Motor neuron (in vitro differentiated cells): ENCODE measurements at regions not wholly inside any gene's neighbourhood (a gene's known extent, or its start where the extent isn't known, plus 50 kb on each side); places are given as distances from the start of the nearest gene placed in this dataset.
A peak's percentile ranks its signal among the peaks of the same experiment; 100 is the strongest.

Experiments used
- ATAC-seq, 8 experiments: fragments of 200-7000 bp; cut with Tn5 transposase; replicated peaks in 6 of 8; 2 replicates each; pipeline ENCODE4 v1.8.0; 2021; ENCODE audit warnings: mild to moderate bottlenecking in 8 of 8, moderate library complexity in 8 of 8
- H3K27ac ChIP-seq, 2 donors: fragments of 250-450 bp; sonication (Bioruptor Pico); 2 replicates each; pipeline ENCODE4 v1.9.0; 2021; ENCODE audit warnings: antibody characterized with exemption in 2 of 2, mild to moderate bottlenecking in 2 of 2, moderate library complexity in 1 of 2
- H3K4me1 ChIP-seq, 2 donors: fragments of 250-450 bp; sonication (Bioruptor Pico); replicated peaks in 1 of 2; 2 replicates each; pipeline ENCODE4 v1.6.1; 2021; ENCODE audit warnings: antibody characterized with exemption in 2 of 2, mild to moderate bottlenecking in 2 of 2, moderate library complexity in 1 of 2
- H3K4me3 ChIP-seq, 5 donors: fragments of 250-450 bp; sonication (Bioruptor Pico); 2 replicates each; pipeline ENCODE4 v1.9.0; 2021; ENCODE audit warnings: antibody characterized with exemption in 5 of 5, mild to moderate bottlenecking in 5 of 5, moderate library complexity in 4 of 5
- WGBS, 10 experiments: fragments of 450-650 bp; shearing (Covaris generic); methylation state at CpG; one replicate each; pipeline ENCODE4 v1.0.0; 2022; 5-methylcytosine and 5-hydroxymethylcytosine counted together
- in situ Hi-C, 9 experiments: fragments of 400-800 bp; cut with MboI; loops; one replicate each; pipeline ENCODE4 v1.15.0; 2021; ENCODE audit warnings: low sequenced_read_pairs in 9 of 9, low pct_unique_long_range_greater_than_20kb in 2 of 9; ENCODE audit not compliant: unreplicated experiment in 9 of 9

DNA sequence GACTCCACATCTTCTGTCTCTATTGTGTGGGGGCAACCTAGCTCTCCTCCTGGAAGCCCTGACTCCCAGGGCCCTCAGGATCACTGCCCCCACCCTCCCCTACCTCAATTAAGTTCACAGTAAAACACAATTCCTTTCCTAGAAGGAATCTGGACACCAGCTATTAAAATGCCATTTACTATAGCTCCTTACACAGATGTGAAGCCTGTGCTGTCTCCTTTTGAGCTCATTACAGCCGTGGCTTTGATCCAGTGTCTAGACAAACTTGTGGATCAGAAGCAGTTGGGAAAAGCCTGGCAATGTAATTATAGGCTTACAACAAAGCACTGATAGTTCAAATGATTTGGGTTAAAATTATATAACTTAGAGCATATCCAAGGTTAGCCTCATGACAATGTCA is 107.0 kb upstream of the SMIM23 start:
- ATAC-seq, result peak in 1 of 8 experiments; percentile 52
- Histone ChIP-seq H3K4me3 (no peak overlapping the region), H3K4me1 (peaks cover 0 to 8% of the 10 kb centered on the region in 2 donors), H3K27ac (no peak overlapping the region)
- in situ Hi-C loops, result no loop called here
- 0 to 82% (median 52%) methylated on average over 1 of the region's 1 CpG; no CpG with 5 or more reads in 6 of the 10 experiments for WGBS, 10 experiments

DNA sequence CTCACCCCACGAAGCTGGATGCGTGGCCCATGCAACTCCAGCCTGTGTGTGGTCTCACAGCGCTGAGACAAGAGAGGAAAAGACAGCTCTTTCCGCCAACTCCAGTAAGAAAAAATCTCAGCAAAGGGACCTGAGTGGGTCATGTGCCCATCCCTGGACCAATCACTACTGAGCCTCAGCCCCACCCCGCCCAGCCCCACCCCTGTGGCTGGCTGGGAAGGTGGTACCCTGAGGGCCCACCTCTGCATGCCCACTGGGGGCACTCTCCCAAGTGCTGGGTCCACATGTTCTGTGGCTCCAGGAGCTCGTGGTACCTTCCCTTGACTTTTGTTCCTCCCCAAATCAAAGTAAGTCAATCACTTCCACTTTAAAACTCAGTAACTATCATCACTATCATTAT is 105.1 kb upstream of the SMIM23 start:
- ATAC-seq, result peak in 1 of 8 experiments; percentile 23
- H3K27ac ChIP-seq, result no peak overlapping the region
- WGBS, 10 experiments, result 60 to 100% (median 95%) methylated on average over 1 to 4 of the region's 6 CpGs; no CpG with 5 or more reads in 4 of the 10 experiments
- in situ Hi-C loops, result no loop called here
- H3K4me3 ChIP-seq, result no peak overlapping the region
- H3K4me1 ChIP-seq, result peaks cover 0 to 8% of the 10 kb centered on the region in 2 donors

DNA sequence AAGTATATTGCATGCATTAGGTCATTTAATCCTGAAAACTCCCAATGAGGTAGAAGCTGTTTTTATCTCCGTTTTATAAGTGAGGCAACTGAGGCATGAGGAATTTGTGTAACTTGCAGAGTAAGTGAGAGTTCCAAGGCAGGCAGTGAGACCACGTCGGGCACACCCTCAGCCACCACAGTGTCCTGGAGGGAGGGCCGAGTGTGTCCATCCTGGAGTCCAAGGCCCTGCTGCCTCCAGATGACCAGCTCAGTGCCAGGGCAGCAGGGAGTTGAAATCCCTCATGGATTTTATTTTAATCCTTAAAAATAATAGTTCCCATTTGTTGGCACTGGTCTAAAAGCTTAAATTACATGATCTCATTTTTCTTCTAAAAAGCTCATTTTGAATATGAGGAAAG is 104.6 kb upstream of the SMIM23 start:
- peaks cover 0 to 8% of the 10 kb centered on the region in 2 donors for H3K4me1 ChIP-seq
- H3K27ac ChIP-seq, result no peak overlapping the region
- H3K4me3 ChIP-seq, result no peak overlapping the region
- peak in 1 of 8 experiments; percentile 9 for ATAC-seq
- WGBS, 10 experiments, result 0 to 80% (median 75%) methylated on average over 1 to 4 of the region's 4 CpGs; no CpG with 5 or more reads in 1 of the 10 experiments
- in situ Hi-C loops, result no loop called here

DNA sequence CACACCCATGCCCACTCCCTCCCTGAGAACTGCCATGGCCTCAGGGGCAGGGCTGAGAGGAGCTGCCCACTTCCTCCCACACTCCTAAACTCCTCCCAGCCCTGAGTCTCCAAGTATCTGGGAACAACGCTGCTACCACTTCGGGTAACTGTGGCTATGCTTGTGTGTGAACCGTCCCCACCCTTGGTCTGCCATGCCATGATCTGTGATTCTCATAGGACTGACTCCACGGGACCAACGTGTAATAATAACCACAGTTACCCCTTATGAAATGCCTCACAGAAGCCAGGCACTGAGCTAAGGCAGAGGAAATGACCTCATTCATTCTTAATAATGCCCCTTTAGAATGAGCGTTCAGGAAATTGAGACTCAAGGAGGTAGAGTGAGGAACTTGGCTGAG is 103.9 kb upstream of the SMIM23 start:
- H3K4me3 ChIP-seq, result no peak overlapping the region
- ATAC-seq, result peak in 3 of 8 experiments; percentile 55 to 93 (median 86)
- peaks cover 0 to 8% of the 10 kb centered on the region in 2 donors for H3K4me1 ChIP-seq
- WGBS, 10 experiments, result 0 to 86% (median 70%) methylated on average over 2 to 6 of the region's 6 CpGs; no CpG with 5 or more reads in 5 of the 10 experiments
- in situ Hi-C loops, result no loop called here
- no peak overlapping the region for H3K27ac ChIP-seq

DNA sequence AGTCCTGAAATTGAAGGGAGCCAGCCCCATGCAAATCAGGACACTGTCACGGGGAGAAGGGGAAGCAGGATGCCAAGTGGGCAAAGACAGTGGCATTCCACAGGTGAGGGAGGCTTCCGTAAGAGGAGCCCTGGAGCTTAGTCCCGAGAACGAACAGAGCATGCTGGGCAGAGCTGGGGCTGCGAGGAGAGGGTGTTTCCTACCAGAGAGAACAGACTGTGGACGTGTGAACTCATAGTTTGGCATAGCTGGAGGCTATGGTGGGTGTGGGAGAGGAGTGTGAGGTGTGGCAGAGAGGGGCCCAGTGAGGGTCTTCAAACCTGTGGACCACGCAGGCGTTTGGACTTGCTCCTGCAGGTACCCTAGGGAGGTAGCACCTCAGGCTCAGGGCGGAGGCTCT is 102.8 kb upstream of the SMIM23 start:
- Histone ChIP-seq H3K27ac (no peak overlapping the region), H3K4me1 (peaks cover 0 to 8% of the 10 kb centered on the region in 2 donors), H3K4me3 (no peak overlapping the region)
- WGBS, 10 experiments, result 0 to 100% (median 75%) methylated on average over 1 to 6 of the region's 9 CpGs; no CpG with 5 or more reads in 4 of the 10 experiments
- peak in 1 of 8 experiments; percentile 10 for ATAC-seq
- in situ Hi-C loops, result no loop called here

DNA sequence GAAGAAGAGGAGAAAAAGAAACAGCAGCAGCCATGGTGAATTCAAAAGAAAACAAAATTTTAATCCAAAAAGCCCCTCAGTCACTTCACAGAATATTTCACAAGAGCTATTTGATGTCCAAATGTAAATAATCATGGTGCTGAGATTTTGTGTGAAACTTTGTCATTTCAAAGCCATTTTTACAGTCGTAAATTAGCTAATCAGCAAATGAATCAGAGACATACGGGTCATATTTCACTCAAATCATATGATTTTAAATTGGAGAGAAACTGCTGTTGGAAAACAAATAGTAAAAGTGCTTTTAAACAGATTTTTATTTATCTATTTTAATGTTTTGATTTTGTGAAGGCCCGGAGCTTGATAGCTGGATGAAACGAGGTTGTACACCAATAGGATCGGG is 101.4 kb upstream of the SMIM23 start:
- WGBS, 10 experiments, result 27 to 100% (median 74%) methylated on average over 2 to 5 of the region's 5 CpGs
- no peak for ATAC-seq
- Histone ChIP-seq H3K4me1 (no peaks in the 10 kb centered on the region), H3K4me3 (no peak overlapping the region), H3K27ac (no peak overlapping the region)
- in situ Hi-C loops, result no loop called here

DNA sequence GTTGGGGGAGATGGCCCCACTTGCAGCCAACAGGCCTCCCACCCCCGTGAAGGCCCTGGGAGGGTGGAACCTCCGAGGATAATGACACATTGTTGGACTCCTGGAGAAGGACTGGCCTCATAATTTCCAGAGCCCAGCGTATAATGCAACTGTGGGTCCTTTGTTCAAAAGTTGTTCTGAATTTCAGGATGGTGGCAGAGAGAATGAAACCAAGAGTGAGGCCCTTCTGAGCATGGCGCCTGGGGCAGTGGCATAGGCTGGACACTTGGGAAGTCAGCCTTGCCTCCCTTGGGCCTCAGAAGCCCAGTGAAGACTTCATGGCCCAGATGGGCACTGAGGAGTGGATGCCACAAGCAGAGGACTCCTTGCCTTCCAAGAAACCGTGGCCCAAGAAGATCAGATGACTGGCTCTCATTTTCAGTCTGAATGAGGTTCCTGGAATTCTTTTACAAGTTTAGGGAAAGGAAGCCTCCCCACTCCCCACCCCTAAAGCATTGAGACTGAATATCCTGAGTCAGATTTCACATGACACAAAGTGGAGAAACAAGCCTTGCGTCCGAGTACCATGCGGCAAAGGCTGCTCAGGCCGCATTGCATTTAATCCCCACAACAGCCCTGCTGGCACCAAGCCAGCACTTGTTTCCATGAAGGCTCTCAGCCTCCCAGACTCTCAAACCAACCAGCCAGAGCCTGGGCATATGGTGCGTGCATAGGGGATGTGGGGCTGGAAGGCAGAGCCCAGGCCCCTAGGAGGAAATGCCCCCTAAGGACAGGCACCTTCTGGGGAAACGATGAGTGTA is 96.7 kb upstream of the SMIM23 start:
- ATAC-seq, result peak in 7 of 8 experiments; percentile 24 to 55 (median 38)
- Histone ChIP-seq H3K4me1 (no peaks in the 10 kb centered on the region), H3K4me3 (no peak overlapping the region), H3K27ac (no peak overlapping the region)
- WGBS, 10 experiments, result 33 to 100% (median 76%) methylated on average over 1 to 5 of the region's 11 CpGs; no CpG with 5 or more reads in 2 of the 10 experiments
- in situ Hi-C loops, result no loop called here

DNA sequence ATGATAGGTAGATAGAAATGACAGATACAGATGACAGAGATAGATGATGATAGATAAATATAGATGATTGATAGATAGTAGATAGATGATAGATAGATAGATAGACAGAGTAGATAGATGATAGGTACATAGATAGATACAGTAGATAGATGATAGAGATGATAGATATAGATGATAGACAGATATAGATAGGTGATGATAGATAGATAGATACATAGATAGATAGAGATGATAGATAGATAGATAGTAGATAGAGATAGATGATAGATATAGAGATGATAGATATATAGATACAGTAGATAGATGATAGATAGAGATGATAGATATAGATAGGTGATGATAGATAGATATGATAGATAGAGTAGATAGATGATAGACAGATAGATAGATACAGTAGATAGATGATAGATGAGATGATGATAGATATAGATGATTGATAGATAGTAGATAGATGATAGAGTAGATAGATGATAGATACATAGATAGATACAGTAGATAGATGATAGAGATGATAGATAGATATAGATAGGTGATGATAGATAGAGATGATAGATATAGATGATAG is 95.7 kb upstream of the SMIM23 start:
- Histone ChIP-seq H3K4me3 (no peak overlapping the region), H3K27ac (no peak overlapping the region), H3K4me1 (no peaks in the 10 kb centered on the region)
- no peak for ATAC-seq
- in situ Hi-C loops, result no loop called here

DNA sequence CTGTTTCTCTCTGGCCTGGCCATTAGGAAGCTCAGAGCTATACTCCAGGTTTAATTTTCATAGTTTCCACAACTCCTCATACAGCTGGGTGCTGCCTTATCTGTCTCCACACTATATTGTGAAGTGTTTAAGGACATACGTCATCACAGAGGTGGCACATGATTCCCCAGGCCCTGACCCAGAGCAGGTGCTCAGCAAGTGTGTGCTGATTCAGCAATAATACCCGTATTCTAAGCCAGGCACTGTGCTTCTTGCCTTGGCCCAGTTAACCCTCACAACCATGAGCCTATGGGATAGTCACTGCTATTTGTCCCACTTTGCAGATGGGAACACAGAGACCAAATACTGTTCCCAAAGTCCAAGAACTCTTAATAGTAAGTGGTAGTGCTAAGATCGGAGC is 93.5 kb upstream of the SMIM23 start:
- WGBS, 10 experiments, result 58 to 100% (median 88%) methylated on average over 1 to 2 of the region's 3 CpGs; no CpG with 5 or more reads in 4 of the 10 experiments
- in situ Hi-C loops, result no loop called here
- Histone ChIP-seq H3K4me1 (no peaks in the 10 kb centered on the region), H3K27ac (no peak overlapping the region), H3K4me3 (no peak overlapping the region)
- ATAC-seq, result no peak

DNA sequence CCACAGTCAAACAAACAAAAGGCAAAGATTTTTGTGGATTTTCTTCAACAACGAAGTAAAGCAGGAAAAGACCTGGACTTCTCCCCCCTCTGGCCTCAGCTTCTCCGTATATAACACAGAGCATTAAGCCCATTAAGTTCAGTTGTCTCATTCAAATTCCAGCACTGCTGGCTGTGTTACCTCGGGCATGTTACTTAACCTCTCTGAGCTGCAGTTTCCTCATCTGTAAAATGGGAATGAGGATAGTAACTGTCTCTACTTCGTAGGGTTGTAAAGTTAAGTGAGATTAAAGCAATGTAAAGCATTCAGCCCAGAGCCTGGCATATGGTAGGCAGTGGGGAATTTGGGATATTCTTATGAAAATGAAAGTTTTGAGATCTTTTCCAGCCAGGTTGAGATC is 92.7 kb upstream of the SMIM23 start:
- Histone ChIP-seq H3K4me3 (no peak overlapping the region), H3K4me1 (no peaks in the 10 kb centered on the region), H3K27ac (no peak overlapping the region)
- 43 to 77% (median 66%) methylated on average over 1 to 4 of the region's 4 CpGs; no CpG with 5 or more reads in 3 of the 10 experiments for WGBS, 10 experiments
- in situ Hi-C loops, result no loop called here
- ATAC-seq, result no peak

DNA sequence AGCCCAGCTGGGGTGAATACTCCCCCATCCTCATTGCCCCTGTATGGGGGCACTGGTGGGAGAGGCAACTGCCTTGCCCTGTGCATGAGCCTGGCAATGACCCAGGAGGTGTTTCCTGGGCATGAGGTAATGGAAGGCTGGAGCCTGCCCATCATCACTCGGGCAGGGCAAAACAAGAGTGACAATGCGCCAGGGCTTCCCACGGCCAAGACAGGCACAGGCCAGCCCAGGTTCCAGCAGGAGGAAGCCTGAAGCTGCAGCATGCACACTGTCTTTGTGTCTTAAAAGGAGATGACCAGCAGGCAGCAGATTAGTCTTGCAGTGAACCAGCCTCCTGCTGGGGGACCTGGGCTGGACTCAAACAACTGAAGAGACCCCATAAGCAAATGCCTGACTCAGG is 92.2 kb upstream of the SMIM23 start:
- ATAC-seq, result no peak
- Histone ChIP-seq H3K4me1 (no peaks in the 10 kb centered on the region), H3K4me3 (no peak overlapping the region), H3K27ac (no peak overlapping the region)
- in situ Hi-C loops, result no loop called here
- WGBS, 10 experiments, result 51 to 60% methylated on average over 1 to 3 of the region's 3 CpGs; no CpG with 5 or more reads in 8 of the 10 experiments

DNA sequence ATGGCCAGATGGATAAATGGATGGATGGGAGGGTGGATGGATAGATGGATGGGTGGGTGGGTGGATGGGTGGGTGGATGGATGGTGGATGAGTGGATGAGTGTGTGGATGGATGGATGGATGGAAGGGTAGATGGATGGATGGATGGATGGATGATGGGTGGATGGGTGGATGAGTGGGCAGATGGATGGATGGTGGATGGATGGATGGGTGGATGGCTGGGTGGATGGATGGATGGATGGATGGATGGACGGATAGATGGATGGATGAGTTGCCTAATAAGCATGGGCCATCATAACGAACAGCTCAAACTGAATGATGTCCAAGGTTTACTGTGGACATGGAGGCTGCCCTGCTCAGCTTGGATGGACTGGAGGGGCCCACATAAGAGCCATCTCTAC is 89.8 kb upstream of the SMIM23 start:
- WGBS, 10 experiments, result 48 to 100% (median 75%) methylated on average over 1 to 2 of the region's 2 CpGs; no CpG with 5 or more reads in 6 of the 10 experiments
- in situ Hi-C loops, result no loop called here
- ATAC-seq, result no peak
- Histone ChIP-seq H3K4me3 (no peak overlapping the region), H3K4me1 (no peaks in the 10 kb centered on the region), H3K27ac (no peak overlapping the region)

DNA sequence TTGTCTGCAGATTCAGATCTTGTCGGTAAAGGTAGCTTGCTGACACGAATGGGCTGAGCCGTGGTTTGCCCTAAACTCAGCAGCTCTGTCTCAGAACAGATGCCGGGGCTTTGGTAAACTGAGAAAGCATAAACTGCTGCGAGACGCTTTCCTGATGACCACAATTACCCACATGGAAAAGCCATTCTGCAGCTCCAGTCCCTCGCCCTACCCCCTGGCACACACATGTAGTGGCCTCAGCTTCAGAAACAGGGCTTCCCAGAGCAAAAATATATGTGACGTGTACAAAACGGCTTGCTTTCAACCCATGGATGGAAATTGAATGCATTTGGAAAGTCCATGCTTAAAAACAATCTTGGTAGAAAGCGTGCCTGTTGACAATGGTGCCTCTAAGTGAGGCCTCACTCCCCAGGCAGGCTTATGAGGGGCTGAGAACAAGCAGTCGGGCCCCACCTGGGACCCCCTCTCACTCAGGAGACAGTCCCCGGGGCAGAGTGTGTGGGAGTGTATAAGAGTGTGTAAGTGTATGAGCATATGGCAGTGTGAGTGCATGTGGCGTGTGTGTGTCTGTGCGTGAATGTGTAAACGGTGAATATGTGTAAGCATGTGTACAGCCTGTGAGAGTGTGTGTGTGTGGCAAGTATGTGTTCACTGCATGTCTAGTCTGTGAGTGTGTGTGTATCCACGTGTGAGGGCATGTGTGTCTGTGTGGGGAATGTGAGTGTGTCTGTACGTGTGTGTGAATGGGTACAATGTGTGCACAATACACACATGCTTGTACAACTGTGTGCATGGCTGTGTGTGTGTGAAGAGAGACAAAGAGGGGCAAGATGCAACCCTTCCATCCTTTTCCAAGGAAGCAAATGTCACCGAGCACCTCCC is 88.2 kb upstream of the SMIM23 start:
- Histone ChIP-seq H3K27ac (no peak overlapping the region), H3K4me3 (no peak overlapping the region), H3K4me1 (peaks cover 0 to 4% of the 10 kb centered on the region in 2 donors)
- WGBS, 10 experiments, result 0 to 83% (median 76%) methylated on average over 1 to 11 of the region's 18 CpGs
- in situ Hi-C loops, result no loop called here
- no peak for ATAC-seq
